Suprapubic skin (tissue), 4 donors: ENCODE measurements at regions not wholly inside any gene's neighbourhood (a gene's known extent, or its start where the extent isn't known, plus 50 kb on each side); places are given as distances from the start of the nearest gene placed in this dataset.

ENCODE experiments used
- DNase-seq, 2 donors: peaks; one replicate each; pipeline ENCODE4 v3.0.0-alpha.2; 2019; ENCODE audit warnings: low spot score in 2 of 2
- H3K27ac ChIP-seq: fragments of 200-600 bp; sonication (generic); one replicate; pipeline ENCODE4 v1.5.1; 2019
- H3K27me3 ChIP-seq: fragments of 200-600 bp; sonication (generic); one replicate; pipeline ENCODE4 v1.5.1; 2019
- H3K36me3 ChIP-seq: fragments of 200-600 bp; sonication (generic); one replicate; pipeline ENCODE4 v1.5.1; 2019
- H3K4me1 ChIP-seq: fragments of 200-600 bp; sonication (generic); one replicate; pipeline ENCODE4 v1.5.1; 2019
- H3K4me3 ChIP-seq: fragments of 200-600 bp; sonication (generic); one replicate; pipeline ENCODE4 v1.5.1; 2019; ENCODE audit warnings: mild to moderate bottlenecking
- H3K9me3 ChIP-seq: fragments of 200-600 bp; sonication (generic); one replicate; pipeline ENCODE4 v1.5.1; 2019
- EP300 ChIP-seq: sonication (generic); formaldehyde crosslinking; IDR thresholded peaks from one replicate; pipeline ENCODE4 v1.6.1; 2017; ENCODE audit warnings: antibody characterized with exemption
- POLR2A ChIP-seq, 2 donors: fragments of 450-650 bp; IDR thresholded peaks; one replicate each; pipeline ENCODE4 v1.6.1; 2017; ENCODE audit warnings: antibody characterized with exemption in 2 of 2, mild to moderate bottlenecking in 2 of 2, moderate library complexity in 2 of 2
- POLR2AphosphoS5 ChIP-seq, 3 donors: sonication (generic); formaldehyde crosslinking; IDR thresholded peaks; one replicate each; pipeline ENCODE4 v1.6.1; 2017; ENCODE audit warnings: antibody characterized with exemption in 3 of 3
- WGBS: methylation state at CpG from one replicate; pipeline ENCODE4 v1.1.5; 2018; 5-methylcytosine and 5-hydroxymethylcytosine counted together
- TF ChIP-seq, protein P1 (sequence below), 2 donors: fragments of 200-600 bp in 1 of 2; fragments of 450-650 bp in 1 of 2; sonication (generic) in 1 of 2; IDR thresholded peaks; one replicate each; pipeline ENCODE4 v1.5.1; 2016 to 2019; ENCODE audit warnings: antibody characterized with exemption in 2 of 2, mild to moderate bottlenecking in 1 of 2, moderate library complexity in 1 of 2

DNA sequence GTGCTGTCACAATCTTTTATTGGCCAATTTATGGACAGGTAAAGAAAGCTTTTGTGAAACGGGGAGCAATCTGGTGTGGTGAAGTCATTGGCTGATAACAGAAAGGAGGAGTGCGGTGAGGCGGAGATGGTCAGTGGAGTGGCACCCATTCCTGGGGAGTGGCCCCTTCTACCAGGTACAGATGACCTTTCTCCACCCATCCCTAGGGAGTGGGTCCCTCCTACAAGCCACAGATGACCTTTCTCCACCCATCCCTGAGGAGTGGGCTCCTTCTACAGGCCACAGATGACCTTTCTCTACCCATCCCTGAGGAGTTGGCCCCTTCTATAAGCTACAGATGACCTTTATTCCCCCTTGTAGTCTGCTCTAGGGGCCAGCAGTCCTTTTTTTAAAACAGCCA is 267.6 kb upstream of the IRX2 start:
- TF ChIP-seq EP300 (no peak), POLR2A (IDR thresholded peaks at IDR 0.05) (no peak), POLR2AphosphoS5 (IDR thresholded peaks at IDR 0.05) (no peak)
- TF ChIP-seq, protein P1, sequence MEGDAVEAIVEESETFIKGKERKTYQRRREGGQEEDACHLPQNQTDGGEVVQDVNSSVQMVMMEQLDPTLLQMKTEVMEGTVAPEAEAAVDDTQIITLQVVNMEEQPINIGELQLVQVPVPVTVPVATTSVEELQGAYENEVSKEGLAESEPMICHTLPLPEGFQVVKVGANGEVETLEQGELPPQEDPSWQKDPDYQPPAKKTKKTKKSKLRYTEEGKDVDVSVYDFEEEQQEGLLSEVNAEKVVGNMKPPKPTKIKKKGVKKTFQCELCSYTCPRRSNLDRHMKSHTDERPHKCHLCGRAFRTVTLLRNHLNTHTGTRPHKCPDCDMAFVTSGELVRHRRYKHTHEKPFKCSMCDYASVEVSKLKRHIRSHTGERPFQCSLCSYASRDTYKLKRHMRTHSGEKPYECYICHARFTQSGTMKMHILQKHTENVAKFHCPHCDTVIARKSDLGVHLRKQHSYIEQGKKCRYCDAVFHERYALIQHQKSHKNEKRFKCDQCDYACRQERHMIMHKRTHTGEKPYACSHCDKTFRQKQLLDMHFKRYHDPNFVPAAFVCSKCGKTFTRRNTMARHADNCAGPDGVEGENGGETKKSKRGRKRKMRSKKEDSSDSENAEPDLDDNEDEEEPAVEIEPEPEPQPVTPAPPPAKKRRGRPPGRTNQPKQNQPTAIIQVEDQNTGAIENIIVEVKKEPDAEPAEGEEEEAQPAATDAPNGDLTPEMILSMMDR (IDR thresholded peaks at IDR 0.05): no peak
- no peak overlapping the region for H3K27ac ChIP-seq

DNA sequence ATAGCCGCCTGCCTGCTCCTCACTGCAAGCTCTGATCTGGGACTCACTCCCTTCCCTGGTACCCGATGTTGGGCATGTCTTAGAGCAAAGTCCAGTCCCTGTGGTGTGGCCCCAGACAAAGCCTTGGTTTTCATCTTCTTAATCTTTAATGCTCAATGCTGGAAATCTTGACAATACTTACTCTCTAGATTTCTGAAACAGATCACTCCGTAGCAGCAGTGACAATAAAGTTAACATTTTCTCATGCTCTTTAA is 260.2 kb upstream of the IRX2 start:
- Histone ChIP-seq H3K27me3 (no peaks in the 10 kb centered on the region), H3K4me1 (no peaks in the 10 kb centered on the region), H3K4me3 (no peak overlapping the region), H3K36me3 (no peaks in the 10 kb centered on the region), H3K9me3 (no peaks in the 10 kb centered on the region), H3K27ac (no peak overlapping the region)
- no peak for DNase-seq
- TF ChIP-seq EP300: no peak
- no peak for TF ChIP-seq POLR2AphosphoS5 (IDR thresholded peaks at IDR 0.05)
- TF ChIP-seq POLR2A (IDR thresholded peaks at IDR 0.05): no peak
- TF ChIP-seq, protein P1 (IDR thresholded peaks at IDR 0.05): no peak
- WGBS: 85% methylated on average over 3 of the region's 3 CpGs

More for the DNA sequence above, 267.6 kb upstream of the IRX2 start:
- no peaks in the 10 kb centered on the region for H3K9me3 ChIP-seq
- no peak overlapping the region for H3K4me3 ChIP-seq
- WGBS: 65% methylated on average over 3 of the region's 3 CpGs
- no peaks in the 10 kb centered on the region for H3K4me1 ChIP-seq
- no peaks in the 10 kb centered on the region for H3K36me3 ChIP-seq
- no peaks in the 10 kb centered on the region for H3K27me3 ChIP-seq
- DNase-seq: peak in 1 of 2 donors; percentile 43

DNA sequence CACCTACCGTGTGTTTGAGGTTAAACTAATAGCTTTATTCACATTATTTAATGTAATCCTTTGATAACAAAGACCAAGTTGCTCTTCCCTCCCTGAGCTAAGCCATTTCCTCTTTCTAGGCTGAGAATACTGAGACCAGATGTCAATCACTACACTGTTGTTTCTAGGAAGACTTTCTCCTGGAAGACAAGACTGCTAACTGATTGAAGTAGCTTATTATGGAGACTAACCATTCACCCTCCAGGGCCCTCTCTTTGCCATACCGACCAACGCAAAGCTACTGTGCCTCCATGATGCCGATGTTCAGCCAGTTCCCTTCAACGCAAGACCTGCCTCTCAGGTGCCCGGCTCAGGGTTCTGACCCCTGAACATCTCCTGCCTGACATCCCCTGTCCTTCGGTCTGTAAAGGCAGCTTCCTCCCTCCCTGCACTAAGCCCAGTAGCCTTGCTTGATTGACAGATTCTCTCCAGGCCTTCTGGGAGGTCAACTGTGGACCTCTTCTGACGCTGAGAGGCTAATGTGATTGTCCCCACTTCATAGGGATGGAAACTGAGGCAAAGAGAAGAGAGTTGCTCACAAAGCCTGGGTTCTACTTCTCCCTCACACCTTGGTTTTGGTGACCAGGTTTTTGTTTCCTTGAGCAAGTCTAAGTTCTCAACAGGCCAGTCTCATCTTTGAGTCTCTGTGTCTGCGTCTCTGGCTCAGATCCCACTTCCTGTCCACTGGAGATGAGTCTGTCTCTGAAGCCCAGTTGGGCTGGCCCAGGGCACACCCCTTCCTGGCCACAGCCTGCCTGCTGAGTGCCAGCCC is 259.7 kb upstream of the IRX2 start:
- no peaks in the 10 kb centered on the region for H3K27me3 ChIP-seq
- WGBS: 85% methylated on average over 9 of the region's 9 CpGs
- H3K36me3 ChIP-seq: no peaks in the 10 kb centered on the region
- H3K4me1 ChIP-seq: no peaks in the 10 kb centered on the region
- no peak overlapping the region for H3K27ac ChIP-seq
- TF ChIP-seq POLR2AphosphoS5 (IDR thresholded peaks at IDR 0.05): no peak
- no peak for TF ChIP-seq EP300
- H3K9me3 ChIP-seq: no peaks in the 10 kb centered on the region
- no peak overlapping the region for H3K4me3 ChIP-seq
- peak in 1 of 2 donors; percentile 72 for DNase-seq

DNA sequence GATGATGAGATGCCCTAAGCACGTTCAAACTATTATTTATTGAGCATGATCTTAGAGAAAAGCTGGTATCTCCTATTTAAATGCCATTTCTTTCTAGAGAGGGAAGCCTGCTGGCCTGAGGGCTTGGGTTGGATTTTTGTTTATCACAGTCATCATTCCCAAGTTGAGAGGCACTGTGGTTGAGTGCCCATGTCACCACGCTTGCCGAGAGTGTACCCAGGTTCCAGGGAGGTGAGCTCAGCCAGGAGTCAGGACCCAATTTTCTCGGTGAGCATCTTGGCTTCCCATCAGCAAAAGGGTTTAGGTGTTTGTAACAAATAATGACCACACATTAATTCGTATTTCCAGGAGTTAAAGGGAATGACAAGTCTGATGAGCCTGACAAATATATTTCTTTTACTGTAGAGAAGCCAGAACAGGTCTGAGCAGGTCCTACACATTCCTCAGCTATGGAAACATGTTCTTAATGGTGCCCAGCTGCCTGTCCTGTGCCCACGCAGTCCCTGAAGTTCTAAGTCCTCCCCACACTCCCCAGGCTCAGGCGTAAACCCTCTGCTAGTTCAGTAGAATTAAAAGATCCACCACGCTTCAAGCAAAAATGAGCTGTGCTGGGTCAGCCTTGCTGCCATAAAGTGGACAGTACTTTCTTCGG is 258.9 kb upstream of the IRX2 start:
- DNase-seq: peak; percentile 28 to 34
- no peaks in the 10 kb centered on the region for H3K27me3 ChIP-seq
- no peaks in the 10 kb centered on the region for H3K4me1 ChIP-seq
- H3K9me3 ChIP-seq: no peaks in the 10 kb centered on the region
- WGBS: 47% methylated on average over 9 of the region's 9 CpGs
- TF ChIP-seq POLR2A (IDR thresholded peaks at IDR 0.05) (no peak), EP300 (no peak), POLR2AphosphoS5 (IDR thresholded peaks at IDR 0.05) (no peak)
- TF ChIP-seq, protein P1 (IDR thresholded peaks at IDR 0.05): no peak
- H3K4me3 ChIP-seq: no peak overlapping the region
- H3K27ac ChIP-seq: no peak overlapping the region
- H3K36me3 ChIP-seq: no peaks in the 10 kb centered on the region

DNA sequence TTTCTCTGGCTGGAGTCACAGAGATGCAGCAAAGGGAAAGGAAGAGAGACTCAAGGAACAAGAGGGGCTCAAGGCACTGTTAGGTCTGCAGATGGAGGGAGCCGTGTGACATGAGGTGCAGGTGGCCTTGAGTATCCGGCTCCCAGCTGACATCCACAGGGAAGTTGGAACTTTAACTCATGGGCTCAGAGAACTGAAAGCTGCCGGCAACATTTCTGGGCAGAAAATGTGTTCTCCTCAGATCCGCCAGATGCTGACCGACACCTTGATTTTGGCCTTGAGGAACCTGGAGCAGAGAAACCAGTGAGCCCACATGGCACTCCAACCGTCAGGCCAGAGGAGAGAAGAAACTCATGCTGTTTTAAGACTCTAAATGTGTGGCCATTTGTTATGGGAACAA is 258.1 kb upstream of the IRX2 start:
- Histone ChIP-seq H3K4me1 (no peaks in the 10 kb centered on the region), H3K9me3 (no peaks in the 10 kb centered on the region), H3K27me3 (no peaks in the 10 kb centered on the region), H3K27ac (no peak overlapping the region), H3K4me3 (no peak overlapping the region), H3K36me3 (no peaks in the 10 kb centered on the region)
- TF ChIP-seq POLR2AphosphoS5 (IDR thresholded peaks at IDR 0.05) (no peak), POLR2A (IDR thresholded peaks at IDR 0.05) (no peak), EP300 (no peak)
- TF ChIP-seq, protein P1 (IDR thresholded peaks at IDR 0.05): no peak
- 69% methylated on average over 6 of the region's 6 CpGs for WGBS
- DNase-seq: peak in 1 of 2 donors; percentile 38
